Gastrocnemius medialis (tissue), 4 donors: ENCODE measurements at regions not wholly inside any gene's neighbourhood (a gene's known extent, or its start where the extent isn't known, plus 50 kb on each side); places are given as distances from the start of the nearest gene placed in this dataset.

Experiments
- ATAC-seq, 2 donors: fragments of 150-250 bp; one replicate each; pipeline ENCODE4 v1.9.1; 2016
- DNase-seq, 2 donors: peaks; one replicate each; pipeline ENCODE4 v3.0.0-alpha.2; 2019
- H3K27ac ChIP-seq, 4 donors: fragments of 200-600 bp; sonication (generic); 1 replicate in 1 of 4; 2 replicates in 3 of 4; pipeline ENCODE4 v1.5.1; 2016 to 2018; ENCODE audit warnings: mild to moderate bottlenecking in 2 of 4, moderate library complexity in 1 of 4
- H3K27me3 ChIP-seq, 3 donors: fragments of 200-600 bp; sonication (generic) in 2 of 3; 1 replicate in 1 of 3; 2 replicates in 2 of 3; pipeline versions ENCODE4 v1.5.1 to v1.6.0; 2016 to 2019; ENCODE audit warnings: mild to moderate bottlenecking in 1 of 3, moderate library complexity in 1 of 3
- H3K36me3 ChIP-seq, 2 donors: fragments of 200-600 bp; sonication (generic) in 1 of 2; one replicate each; pipeline ENCODE4 v1.5.1; 2017 to 2018
- H3K4me1 ChIP-seq, 2 donors: fragments of 200-600 bp; sonication (generic) in 1 of 2; one replicate each; pipeline ENCODE4 v1.5.1; 2016 to 2017; ENCODE audit warnings: mild to moderate bottlenecking in 2 of 2
- H3K4me3 ChIP-seq, 4 donors: fragments of 200-600 bp; sonication (generic) in 3 of 4; 1 replicate in 1 of 4; 2 replicates in 3 of 4; pipeline ENCODE4 v1.5.1; 2016 to 2019; ENCODE audit warnings: mild to moderate bottlenecking in 2 of 4
- H3K9me3 ChIP-seq, 3 donors: fragments of 200-600 bp; sonication (generic) in 2 of 3; 1 replicate in 1 of 3; 2 replicates in 2 of 3; pipeline ENCODE4 v1.5.1; 2016 to 2019
- CTCF ChIP-seq, 5 experiments: fragments of 450-650 bp in 3 of 5; fragments of 200-600 bp in 2 of 5; sonication (generic) in 2 of 5; IDR thresholded peaks in 4 of 5; conservative IDR thresholded peaks in 1 of 5; 1 replicate in 4 of 5; 2 replicates in 1 of 5; pipeline ENCODE4 v1.5.1; 2016 to 2019; ENCODE audit warnings: antibody characterized with exemption in 5 of 5, mild to moderate bottlenecking in 3 of 5, moderate library complexity in 3 of 5
- POLR2A ChIP-seq, 2 donors: fragments of 450-650 bp; IDR thresholded peaks; one replicate each; pipeline ENCODE4 v1.6.1; 2017; ENCODE audit warnings: antibody characterized with exemption in 2 of 2, mild to moderate bottlenecking in 2 of 2, moderate library complexity in 2 of 2
- in situ Hi-C, 4 donors: fragments of 200-750 bp; cut with MboI; loops; one replicate each; pipeline versions ENCODE4 v1.15.0 to v1.8.0; 2017; ENCODE audit warnings: low sequenced_read_pairs in 4 of 4
- intact Hi-C: fragments of 100-400 bp; cut with DNase I; formaldehyde crosslinking; loops from one replicate; pipeline ENCODE4 v1.15.1; 2023; ENCODE audit warnings: low total_unique reads

GRCh38 chr18:51997129-51997528 lies 342.9 kb upstream of the DCC start:
- intact Hi-C loops: no loop called here
- H3K27me3 ChIP-seq: no peaks in the 10 kb centered on the region
- no peaks in the 10 kb centered on the region for H3K36me3 ChIP-seq
- no peak for ATAC-seq
- no peak overlapping the region for H3K4me3 ChIP-seq
- TF ChIP-seq CTCF (IDR thresholded peaks at IDR 0.05 in 4 of 5, conservative IDR thresholded peaks at IDR 0.05 in 1 of 5): no peak
- TF ChIP-seq POLR2A (IDR thresholded peaks at IDR 0.05): no peak
- H3K27ac ChIP-seq: no peak overlapping the region
- no peaks in the 10 kb centered on the region for H3K4me1 ChIP-seq
- no peaks in the 10 kb centered on the region for H3K9me3 ChIP-seq
- in situ Hi-C loops: no loop called here
- DNase-seq: no peak

GRCh38 chr18:51998066-51998465 lies 341.9 kb upstream of the DCC start:
- intact Hi-C loops (no loop called here), in situ Hi-C loops (no loop called here)
- DNase-seq (no peak), ATAC-seq (no peak)
- Histone ChIP-seq H3K4me1 (no peaks in the 10 kb centered on the region), H3K27ac (no peak overlapping the region), H3K27me3 (no peaks in the 10 kb centered on the region), H3K9me3 (no peaks in the 10 kb centered on the region), H3K4me3 (no peak overlapping the region), H3K36me3 (no peaks in the 10 kb centered on the region)
- TF ChIP-seq POLR2A (IDR thresholded peaks at IDR 0.05): no peak
- TF ChIP-seq CTCF (IDR thresholded peaks at IDR 0.05 in 4 of 5, conservative IDR thresholded peaks at IDR 0.05 in 1 of 5): no peak

- intact Hi-C loops (no loop called here), in situ Hi-C loops (no loop called here)
- DNase-seq (no peak), ATAC-seq (no peak)
- H3K27me3 ChIP-seq: no peaks in the 10 kb centered on the region
- TF ChIP-seq CTCF (IDR thresholded peaks at IDR 0.05 in 4 of 5, conservative IDR thresholded peaks at IDR 0.05 in 1 of 5): no peak
- H3K9me3 ChIP-seq: no peaks in the 10 kb centered on the region
- H3K36me3 ChIP-seq: no peaks in the 10 kb centered on the region
- no peaks in the 10 kb centered on the region for H3K4me1 ChIP-seq
- no peak overlapping the region for H3K27ac ChIP-seq
- no peak overlapping the region for H3K4me3 ChIP-seq
These were observed 341.3 kb upstream of the DCC start for GRCh38 chr18:51998711-51999110.

- H3K36me3 ChIP-seq: no peaks in the 10 kb centered on the region
- in situ Hi-C loops: no loop called here
- H3K4me3 ChIP-seq: no peak overlapping the region
- TF ChIP-seq POLR2A (IDR thresholded peaks at IDR 0.05): no peak
- TF ChIP-seq CTCF (IDR thresholded peaks at IDR 0.05 in 4 of 5, conservative IDR thresholded peaks at IDR 0.05 in 1 of 5): no peak
- intact Hi-C loops: no loop called here
- ATAC-seq (no peak), DNase-seq (no peak)
- no peak overlapping the region for H3K27ac ChIP-seq
- H3K4me1 ChIP-seq: no peaks in the 10 kb centered on the region
- H3K27me3 ChIP-seq: no peaks in the 10 kb centered on the region
- H3K9me3 ChIP-seq: no peaks in the 10 kb centered on the region
These were observed 340.6 kb upstream of the DCC start for GRCh38 chr18:51999351-51999750.

- DNase-seq: no peak
- Histone ChIP-seq H3K27ac (no peak overlapping the region), H3K9me3 (no peaks in the 10 kb centered on the region), H3K4me3 (no peak overlapping the region), H3K27me3 (no peaks in the 10 kb centered on the region), H3K36me3 (no peaks in the 10 kb centered on the region), H3K4me1 (no peaks in the 10 kb centered on the region)
- in situ Hi-C loops (no loop called here), intact Hi-C loops (no loop called here)
- no peak for ATAC-seq
- TF ChIP-seq CTCF (IDR thresholded peaks at IDR 0.05 in 4 of 5, conservative IDR thresholded peaks at IDR 0.05 in 1 of 5) (no peak), POLR2A (IDR thresholded peaks at IDR 0.05) (no peak)
These were observed 339.6 kb upstream of the DCC start for GRCh38 chr18:52000435-52000834.
